GM23248 (cell line): ENCODE measurements at regions not wholly inside any gene's neighbourhood (a gene's known extent, or its start where the extent isn't known, plus 50 kb on each side); places are given as distances from the start of the nearest gene placed in this dataset.

Experiments
- DNase-seq: peaks from one replicate; pipeline ENCODE4 v3.0.0-alpha.2; 2015
- H2AFZ ChIP-seq: fragments of 200-600 bp; sonication (generic); 2 replicates; pipeline ENCODE4 v1.6.1; 2016; ENCODE audit warnings: antibody characterized with exemption
- H3F3A ChIP-seq: fragments of 200-600 bp; sonication (generic); 2 replicates; pipeline ENCODE4 v1.6.1; 2016; ENCODE audit warnings: mild to moderate bottlenecking, antibody characterized with exemption, mixed run types; ENCODE audit not compliant: insufficient read depth
- H3K27ac ChIP-seq: fragments of 200-600 bp; sonication (generic); 2 replicates; pipeline ENCODE4 v1.5.1; 2016; ENCODE audit warnings: mild to moderate bottlenecking
- H3K27me3 ChIP-seq: fragments of 200-600 bp; sonication (generic); replicated peaks from 2 replicates; pipeline ENCODE4 v1.6.1; 2016; ENCODE audit warnings: mild to moderate bottlenecking; ENCODE audit not compliant: insufficient read depth
- H3K36me3 ChIP-seq: fragments of 200-600 bp; sonication (generic); 2 replicates; pipeline ENCODE4 v1.6.1; 2016; ENCODE audit warnings: low read depth, mild to moderate bottlenecking
- H3K4me1 ChIP-seq: fragments of 200-600 bp; sonication (generic); 2 replicates; pipeline ENCODE4 v1.6.1; 2016; ENCODE audit warnings: mild to moderate bottlenecking; ENCODE audit not compliant: insufficient read depth
- H3K4me2 ChIP-seq: fragments of 200-600 bp; sonication (generic); one replicate; pipeline ENCODE4 v1.6.1; 2016; ENCODE audit warnings: mild to moderate bottlenecking; ENCODE audit not compliant: unreplicated experiment
- H3K4me3 ChIP-seq: fragments of 200-600 bp; sonication (generic); 2 replicates; pipeline ENCODE4 v1.5.1; 2016; ENCODE audit warnings: mild to moderate bottlenecking
- H3K79me2 ChIP-seq: fragments of 200-600 bp; sonication (generic); 2 replicates; pipeline ENCODE4 v1.6.1; 2016; ENCODE audit warnings: mild to moderate bottlenecking; ENCODE audit not compliant: insufficient read depth
- H3K9ac ChIP-seq: fragments of 200-600 bp; sonication (generic); 2 replicates; pipeline ENCODE4 v1.6.1; 2016; ENCODE audit warnings: mild to moderate bottlenecking
- H3K9me2 ChIP-seq: fragments of 200-600 bp; sonication (generic); 2 replicates; pipeline ENCODE4 v1.6.1; 2016; ENCODE audit warnings: mixed run types, mild to moderate bottlenecking, moderate library complexity; ENCODE audit not compliant: insufficient read depth
- H3K9me3 ChIP-seq: fragments of 200-600 bp; sonication (generic); one replicate; pipeline ENCODE4 v1.6.1; 2017; ENCODE audit warnings: low read depth
- H4K20me1 ChIP-seq: fragments of 200-600 bp; sonication (generic); 2 replicates; pipeline ENCODE4 v1.6.0; 2016; ENCODE audit not compliant: insufficient read depth
- EZH2 ChIP-seq: fragments of 200-600 bp; sonication (generic); IDR thresholded peaks from 2 replicates; pipeline ENCODE4 v1.6.1; 2018; ENCODE audit warnings: antibody characterized with exemption, mild to moderate bottlenecking; ENCODE audit not compliant: insufficient read depth, poor library complexity, severe bottlenecking
- EZH2phosphoT487 ChIP-seq: fragments of 200-600 bp; sonication (generic); IDR thresholded peaks from 2 replicates; pipeline ENCODE4 v1.6.1; 2018; ENCODE audit warnings: antibody characterized with exemption, moderate library complexity, mild to moderate bottlenecking, low read depth; ENCODE audit not compliant: insufficient read depth
- WGBS, 2 experiments: methylation state at CpG; one replicate each; pipeline ENCODE4 v1.1.6; 2015 to 2017; ENCODE audit warnings: low lambda C conversion rate in 2 of 2, low coverage in 1 of 2; ENCODE audit errors: missing lambda C conversion rate in 2 of 2; 5-methylcytosine and 5-hydroxymethylcytosine counted together
- in situ Hi-C: fragments of 300-500 bp; cut with MboI; formaldehyde crosslinking; loops from 2 replicates; pipeline ENCODE4 v1.15.0; 2020

DNA sequence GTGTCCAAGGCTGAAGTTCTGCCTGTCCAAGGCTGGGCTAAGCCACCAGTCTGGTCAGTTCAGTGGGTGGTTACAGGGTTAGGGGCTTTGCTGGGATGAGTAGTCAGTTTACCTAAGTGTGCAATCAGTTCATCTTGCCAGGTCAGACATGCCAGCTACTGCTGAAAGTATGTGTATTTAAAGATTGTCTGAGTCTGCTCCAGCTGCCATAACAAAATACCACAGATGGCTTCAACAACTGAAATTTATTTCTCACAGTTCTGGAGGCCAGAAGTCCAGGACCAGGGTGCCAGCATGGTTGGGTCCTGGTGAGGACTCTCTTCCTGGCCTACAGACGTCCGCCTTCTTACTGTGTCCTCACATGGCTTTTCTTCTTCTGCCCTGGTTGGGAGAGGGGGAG lies 52.4 kb upstream of the TNS3 start:
- H3K27me3 ChIP-seq: no peaks in the 10 kb centered on the region
- TF ChIP-seq EZH2 (no peak), EZH2phosphoT487 (no peak)
- DNase-seq: peak; percentile 31
- no peaks in the 10 kb centered on the region for H3K79me2 ChIP-seq
- H3K4me2 ChIP-seq: no peak overlapping the region
- H3K36me3 ChIP-seq: no peaks in the 10 kb centered on the region
- H3K4me1 ChIP-seq: peaks cover 11% of the 10 kb centered on the region; the same call in 1 of the 2 replicates
- H3K9me3 ChIP-seq: no peaks in the 10 kb centered on the region
- in situ Hi-C loops: no loop called here
- H3K4me3 ChIP-seq: no peak overlapping the region
- no peak overlapping the region for H2AFZ ChIP-seq
- no peaks in the 10 kb centered on the region for H4K20me1 ChIP-seq
- H3F3A ChIP-seq: 0 out of 2 replicates have a peak, but pooled peaks cover 6% of the 10 kb centered on the region
- no peak overlapping the region for H3K27ac ChIP-seq
- H3K9ac ChIP-seq: no peak overlapping the region
- H3K9me2 ChIP-seq: no peaks in the 10 kb centered on the region
- WGBS, 2 experiments: 85 to 91% methylated on average over 2 of the region's 2 CpGs

DNA sequence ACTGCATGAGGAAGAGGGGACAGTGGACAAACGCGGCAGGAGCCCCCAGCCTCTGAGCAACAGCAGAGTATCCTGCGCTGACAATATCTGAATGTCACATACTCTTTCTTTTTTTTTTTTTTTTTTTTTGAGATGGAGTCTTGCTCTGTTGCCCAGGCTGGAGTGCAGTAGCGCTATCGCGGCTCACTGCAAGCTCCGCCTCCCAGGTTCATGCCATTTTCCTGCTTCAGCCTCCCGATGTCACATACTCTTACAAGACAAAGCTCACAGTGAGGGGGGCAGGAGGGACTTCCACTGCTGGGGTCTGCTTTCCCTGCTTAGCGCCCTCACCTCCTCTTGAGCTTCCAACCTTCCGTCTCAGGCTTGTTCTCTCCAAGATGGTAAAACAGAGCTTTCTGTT lies 51.2 kb upstream of the TNS3 start:
- H3F3A ChIP-seq: 0 out of 2 replicates have a peak, but pooled peaks cover 6% of the 10 kb centered on the region
- H3K9me2 ChIP-seq: no peaks in the 10 kb centered on the region
- no peak overlapping the region for H2AFZ ChIP-seq
- no peaks in the 10 kb centered on the region for H3K36me3 ChIP-seq
- no peak overlapping the region for H3K27ac ChIP-seq
- DNase-seq: no peak
- H3K27me3 ChIP-seq: no peaks in the 10 kb centered on the region
- 92 to 94% methylated on average over 10 of the region's 10 CpGs for WGBS, 2 experiments
- H4K20me1 ChIP-seq: no peaks in the 10 kb centered on the region
- no peaks in the 10 kb centered on the region for H3K79me2 ChIP-seq
- TF ChIP-seq EZH2 (no peak), EZH2phosphoT487 (no peak)
- no peak overlapping the region for H3K9ac ChIP-seq
- H3K4me3 ChIP-seq: no peak overlapping the region
- in situ Hi-C loops: no loop called here
- peaks cover 11% of the 10 kb centered on the region; the same call in 1 of the 2 replicates for H3K4me1 ChIP-seq
- H3K9me3 ChIP-seq: no peaks in the 10 kb centered on the region
- H3K4me2 ChIP-seq: no peak overlapping the region
